OCI-LY7 (cell line): ENCODE measurements at regions not wholly inside any gene's neighbourhood (a gene's known extent, or its start where the extent isn't known, plus 50 kb on each side); places are given as distances from the start of the nearest gene placed in this dataset.

Experiments
- BruUV-seq: library from RNA; stranded (reverse); fragments of 400-500 nt; replicated peaks from 2 replicates; lab custom pipeline; 2021; lab: Mats Ljungman, UMichigan
- CTCF ChIA-PET: fragments of 300-600 bp; sonication (Branson Sonifier 250); formaldehyde crosslinking; loops from one replicate; lab custom pipeline; 2022; ENCODE audit warnings: antibody characterized with exemption; ENCODE audit not compliant: unreplicated experiment; lab: Charles Lee
- POLR2A ChIA-PET: fragments of 300-600 bp; sonication (Branson Sonifier 250); formaldehyde crosslinking; loops from one replicate; lab custom pipeline; 2022; ENCODE audit warnings: antibody characterized with exemption; lab: Charles Lee
- DNase-seq: peaks from one replicate; pipeline ENCODE4 v3.0.0-alpha.2; 2015; ENCODE audit warnings: low spot score
- H2AFZ ChIP-seq: fragments of 200-600 bp; sonication (generic), shearing (Covaris generic); 2 replicates; pipeline ENCODE4 v1.6.1; 2014; ENCODE audit warnings: mild to moderate bottlenecking, antibody characterized with exemption, low read length, moderate library complexity
- H3K27ac ChIP-seq: fragments of 200-600 bp; sonication (generic); 2 replicates; pipeline ENCODE4 v1.5.1; 2014; ENCODE audit warnings: mixed run types, low read depth, mild to moderate bottlenecking, moderate library complexity, low read length, inconsistent platforms; ENCODE audit not compliant: poor library complexity, severe bottlenecking
- H3K36me3 ChIP-seq: fragments of 200-600 bp; sonication (generic); 2 replicates; pipeline ENCODE4 v1.6.1; 2014; ENCODE audit warnings: mild to moderate bottlenecking, antibody characterized with exemption, low read length, moderate library complexity, mixed read lengths; ENCODE audit not compliant: insufficient read depth
- H3K4me1 ChIP-seq: fragments of 200-600 bp; sonication (generic); 2 replicates; pipeline ENCODE4 v1.5.1; 2014; ENCODE audit warnings: mild to moderate bottlenecking, low read length; ENCODE audit not compliant: insufficient read depth, poor library complexity, severe bottlenecking
- H3K4me2 ChIP-seq: fragments of 200-600 bp; sonication (generic); 2 replicates; pipeline ENCODE4 v1.6.1; 2014; ENCODE audit warnings: mild to moderate bottlenecking, low read length
- H3K4me3 ChIP-seq: fragments of 200-600 bp; sonication (generic); 2 replicates; pipeline ENCODE4 v1.5.1; 2014; ENCODE audit warnings: mild to moderate bottlenecking, low read depth, low read length; ENCODE audit not compliant: poor library complexity, severe bottlenecking
- H3K79me2 ChIP-seq: fragments of 200-600 bp; sonication (generic); 2 replicates; pipeline ENCODE4 v1.6.1; 2016; ENCODE audit warnings: low read depth, mild to moderate bottlenecking, low read length, moderate library complexity, mixed read lengths; ENCODE audit not compliant: insufficient read depth
- H3K9me2 ChIP-seq: fragments of 200-600 bp; sonication (generic); 2 replicates; pipeline ENCODE4 v1.6.1; 2016; ENCODE audit warnings: mild to moderate bottlenecking, low read length, mixed read lengths; ENCODE audit not compliant: insufficient read depth
- H3K9me3 ChIP-seq: fragments of 200-600 bp; sonication (generic); 2 replicates; pipeline ENCODE4 v1.6.1; 2014; ENCODE audit warnings: mild to moderate bottlenecking, mixed run types, low read length, mixed read lengths
- H4K20me1 ChIP-seq: fragments of 200-600 bp; sonication (generic); 2 replicates; pipeline ENCODE4 v1.6.1; 2014; ENCODE audit warnings: mild to moderate bottlenecking, antibody characterized with exemption, low read length, moderate library complexity, mixed read lengths; ENCODE audit not compliant: insufficient read depth
- EZH2phosphoT487 ChIP-seq: fragments of 200-600 bp; sonication (generic); IDR thresholded peaks from 2 replicates; pipeline ENCODE4 v1.6.1; 2018; ENCODE audit warnings: low read depth, borderline replicate concordance, mild to moderate bottlenecking, mixed run types, antibody characterized with exemption, low read length, moderate library complexity, mixed read lengths
- intact Hi-C: fragments of 100-400 bp; cut with micrococcal nuclease; formaldehyde crosslinking; loops from one replicate; pipeline ENCODE4 v1.10.0; 2022; ENCODE audit not compliant: unreplicated experiment
- TF ChIP-seq, protein P1 (sequence below): fragments of 200-600 bp; sonication (generic); conservative IDR thresholded peaks from 2 replicates; pipeline ENCODE4 v1.5.1; 2014; ENCODE audit warnings: mild to moderate bottlenecking, antibody characterized with exemption, low read length, moderate library complexity, mixed read lengths

DNA sequence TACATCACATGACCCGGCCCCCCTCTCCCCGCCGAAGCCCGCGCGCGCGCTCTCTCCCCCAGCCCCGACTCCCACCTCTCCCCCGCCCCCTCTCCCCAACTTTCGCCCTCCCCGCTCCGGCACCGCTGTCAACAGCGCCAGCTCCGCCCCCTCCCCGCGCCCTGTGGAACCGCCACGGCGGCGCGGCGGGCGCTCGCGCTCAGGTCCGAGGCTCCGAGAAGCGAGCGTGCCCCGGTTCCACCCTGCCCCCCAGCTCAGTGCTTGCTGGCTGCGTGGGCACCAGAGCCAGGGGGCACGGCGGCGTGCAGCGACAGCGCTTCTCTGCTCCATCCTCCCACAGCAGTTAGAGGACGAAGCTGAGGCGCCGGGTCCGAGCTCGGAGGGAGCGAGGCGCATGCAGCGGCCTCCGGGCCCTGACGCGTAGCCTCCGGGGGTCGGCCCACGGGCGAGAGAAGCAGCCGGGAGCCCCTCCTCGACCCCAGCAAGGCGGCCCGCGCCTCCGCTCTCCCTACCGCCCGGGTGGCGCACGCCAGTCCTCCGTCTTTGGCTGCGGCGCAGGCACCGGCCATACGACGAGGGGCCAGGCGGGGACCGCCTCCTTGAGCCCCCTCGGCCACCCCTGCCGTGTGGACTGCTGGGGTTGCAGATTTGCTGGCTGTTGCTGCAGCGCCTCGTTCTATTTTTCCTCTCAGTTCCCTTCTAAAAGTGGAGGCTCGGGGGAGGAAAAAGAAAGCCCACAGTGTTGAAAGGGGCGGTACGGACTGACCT, 109.5 kb downstream of the KCNRG start:
- H3K9me2 ChIP-seq = no peaks in the 10 kb centered on the region
- peak overlapping the region; percentile 81 for H3K4me3 ChIP-seq
- ChIA-PET POLR2A (interaction anchor here (0.5 to 8.3 kb wide), 21 partner anchors 10 to 784 kb away, joined by 3 to 94 read pairs (median 4); no protein-coding TSS in a partner anchor), CTCF (interaction anchor here (0.5 to 1.7 kb wide), 4 partner anchors 18 to 127 kb away, joined by 3 to 4 read pairs (median 4); no protein-coding TSS in a partner anchor)
- peak overlapping the region; percentile 68 for H3K27ac ChIP-seq
- TF ChIP-seq EZH2phosphoT487 = no peak
- TF ChIP-seq, protein P1, sequence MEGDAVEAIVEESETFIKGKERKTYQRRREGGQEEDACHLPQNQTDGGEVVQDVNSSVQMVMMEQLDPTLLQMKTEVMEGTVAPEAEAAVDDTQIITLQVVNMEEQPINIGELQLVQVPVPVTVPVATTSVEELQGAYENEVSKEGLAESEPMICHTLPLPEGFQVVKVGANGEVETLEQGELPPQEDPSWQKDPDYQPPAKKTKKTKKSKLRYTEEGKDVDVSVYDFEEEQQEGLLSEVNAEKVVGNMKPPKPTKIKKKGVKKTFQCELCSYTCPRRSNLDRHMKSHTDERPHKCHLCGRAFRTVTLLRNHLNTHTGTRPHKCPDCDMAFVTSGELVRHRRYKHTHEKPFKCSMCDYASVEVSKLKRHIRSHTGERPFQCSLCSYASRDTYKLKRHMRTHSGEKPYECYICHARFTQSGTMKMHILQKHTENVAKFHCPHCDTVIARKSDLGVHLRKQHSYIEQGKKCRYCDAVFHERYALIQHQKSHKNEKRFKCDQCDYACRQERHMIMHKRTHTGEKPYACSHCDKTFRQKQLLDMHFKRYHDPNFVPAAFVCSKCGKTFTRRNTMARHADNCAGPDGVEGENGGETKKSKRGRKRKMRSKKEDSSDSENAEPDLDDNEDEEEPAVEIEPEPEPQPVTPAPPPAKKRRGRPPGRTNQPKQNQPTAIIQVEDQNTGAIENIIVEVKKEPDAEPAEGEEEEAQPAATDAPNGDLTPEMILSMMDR = no peak
- H3K4me2 ChIP-seq = peak overlapping the region; percentile 71
- no TSS peak for BruUV-seq
- peak overlapping the region; percentile 31; the same call in 1 of the 2 replicates for H2AFZ ChIP-seq
- DNase-seq = peak; percentile 94
- peaks cover 72% of the 10 kb centered on the region for H3K4me1 ChIP-seq
- intact Hi-C loops = loop anchor here (1.0 to 5.0 kb wide), 10 partner anchors 42 to 788 kb away; partner anchors contain the start of genes KPNA3, SPRYD7 and TRIM13
- peaks cover 15% of the 10 kb centered on the region; the same call in 1 of the 2 replicates for H4K20me1 ChIP-seq
- H3K79me2 ChIP-seq = peaks cover 36% of the 10 kb centered on the region; the same call in 1 of the 2 replicates
- H3K36me3 ChIP-seq = no peaks in the 10 kb centered on the region
- H3K9me3 ChIP-seq = no peaks in the 10 kb centered on the region

DNA sequence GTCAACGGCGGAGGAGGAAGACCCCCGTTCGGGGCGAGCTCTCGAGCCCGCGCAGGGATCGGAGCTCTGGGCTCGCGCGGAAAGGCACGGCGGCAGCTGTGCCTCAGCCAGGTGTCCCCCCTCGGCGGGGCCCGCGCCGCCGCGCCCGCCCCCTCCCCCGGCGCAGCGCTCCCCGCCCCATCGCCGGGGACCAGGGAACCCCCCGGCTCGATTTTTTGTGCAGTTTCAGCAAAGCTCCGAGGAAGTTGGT, 110.0 kb downstream of the KCNRG start:
- Histone ChIP-seq H3K9me2 (no peaks in the 10 kb centered on the region), H2AFZ (peak overlapping the region; percentile 50; the same call in 1 of the 2 replicates), H3K79me2 (peaks cover 31% of the 10 kb centered on the region; the same call in 1 of the 2 replicates), H4K20me1 (peaks cover 15% of the 10 kb centered on the region; the same call in 1 of the 2 replicates), H3K36me3 (no peaks in the 10 kb centered on the region), H3K4me3 (peak overlapping the region; percentile 81), H3K4me1 (peaks cover 76% of the 10 kb centered on the region), H3K9me3 (no peaks in the 10 kb centered on the region), H3K27ac (peak overlapping the region; percentile 68), H3K4me2 (peak overlapping the region; percentile 71)
- ChIA-PET CTCF (interaction anchor here (0.6 to 1.7 kb wide), 2 partner anchors 41 to 43 kb away, joined by 4 read pairs; no protein-coding TSS in a partner anchor), POLR2A (interaction anchor here (0.5 to 8.3 kb wide), 17 partner anchors 12 to 409 kb away, joined by 3 to 94 read pairs (median 4); no protein-coding TSS in a partner anchor)
- intact Hi-C loops = loop anchor here (1.0 to 5.0 kb wide), 7 partner anchors 43 to 767 kb away; partner anchors contain the start of genes KPNA3, SPRYD7 and TRIM13
- DNase-seq = no peak
- TF ChIP-seq, protein P1 = no peak
- no peak for TF ChIP-seq EZH2phosphoT487
- BruUV-seq = no TSS peak
